OCI-LY3 (cell line): ENCODE measurements at regions not wholly inside any gene's neighbourhood (a gene's known extent, or its start where the extent isn't known, plus 50 kb on each side); places are given as distances from the start of the nearest gene placed in this dataset.
"Not testable (repeated sequence)": the region's sequence is repeated elsewhere in the genome, so short reads cannot be mapped to it uniquely, and the experiment has no call there.

ENCODE experiments used
- CTCF ChIP-seq: fragments of 200-600, 300-600 bp; sonication (generic); IDR thresholded peaks from 2 replicates; pipeline ENCODE4 v1.5.1; 2014; ENCODE audit warnings: antibody characterized with exemption, low read length, low read depth
- EZH2phosphoT487 ChIP-seq: fragments of 200-600 bp; shearing (Covaris generic); IDR thresholded peaks from 2 replicates; pipeline ENCODE4 v1.6.1; 2018; ENCODE audit warnings: antibody characterized with exemption, mixed run types, low read depth

- TF ChIP-seq CTCF, EZH2phosphoT487: not testable (repeated sequence)
Observed at GRCh38 chr7:49033140-49033539, 108.8 kb downstream of the CDC14C start.
